ENCODE measurements at regions not wholly inside any gene's neighbourhood (a gene's known extent, or its start where the extent isn't known, plus 50 kb on each side); places are given as distances from the start of the nearest gene placed in this dataset.

- TF ChIP-seq PRDM10 (tag by site-specific recombination; IDR thresholded peaks at IDR 0.05) (no peak), ZNF214 (tag by site-specific recombination; IDR thresholded peaks at IDR 0.05; ENCODE audit: borderline replicate concordance) (no peak)
These were observed 223.4 kb downstream of the ICE1 start (continued) for GRCh38 chr5:5645891-5646290.

DNA sequence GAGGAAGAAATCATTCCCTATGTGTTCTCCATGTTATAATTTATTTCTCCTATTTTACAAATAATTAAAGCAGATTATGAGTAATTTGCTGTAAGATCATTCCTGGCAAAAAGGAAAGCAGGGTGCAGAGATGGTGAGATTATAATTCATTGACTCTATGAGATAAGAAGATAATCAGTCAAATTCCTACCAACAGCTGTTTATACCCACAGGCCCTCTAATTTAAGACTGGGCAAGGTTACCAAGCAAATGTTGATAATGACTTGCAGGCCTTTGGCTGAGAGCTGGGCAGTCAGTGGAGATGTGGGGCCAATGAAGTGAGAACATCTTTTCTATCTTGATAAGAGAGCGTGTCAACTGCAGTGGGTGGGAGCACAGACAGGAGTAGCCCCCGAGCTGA is 222.7 kb downstream of the ICE1 start:
- CTCF ChIA-PET = no interaction called here

DNA sequence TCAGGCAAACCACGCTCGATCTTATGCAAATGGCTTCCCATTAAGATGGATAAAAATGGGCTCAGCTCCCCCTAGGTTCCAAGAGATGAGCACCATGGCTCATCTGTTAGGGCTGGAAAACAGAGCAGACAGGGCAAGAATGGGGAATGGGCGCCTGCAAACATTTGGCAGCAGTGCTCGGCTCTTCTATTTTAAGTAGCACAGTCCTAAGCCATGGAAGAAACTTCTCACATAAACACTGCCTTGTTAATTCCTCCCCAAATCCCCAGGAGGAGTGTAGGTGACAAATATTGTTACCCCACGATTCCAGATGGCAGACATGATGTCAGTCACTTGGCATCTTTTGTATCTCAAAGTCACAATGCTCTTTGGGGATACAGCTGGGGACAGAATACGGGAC is 221.8 kb downstream of the ICE1 start:
- H3K4me3 ChIP-seq (ENCODE audit: low read depth, low read length) = no peak overlapping the region
- CTCF ChIA-PET = no interaction called here
- no peaks in the 10 kb centered on the region for H3K4me1 ChIP-seq (ENCODE audit: control insufficient read depth, insufficient read depth, low read length)
- no peaks in the 10 kb centered on the region for H3K36me3 ChIP-seq (ENCODE audit: control insufficient read depth in 2 of 2, insufficient read depth in 1 of 2, low read length in 2 of 2)
- no peak overlapping the region for H3K27ac ChIP-seq (ENCODE audit: extremely low read depth, low read depth, low read length)
- H3K9me3 ChIP-seq (ENCODE audit: control insufficient read depth, insufficient read depth, low read depth, low read length) = no peaks in the 10 kb centered on the region
- TF ChIP-seq ZXDB (tag by site-specific recombination; IDR thresholded peaks at IDR 0.05) (no peak), ZNF202 (tag by site-specific recombination; IDR thresholded peaks at IDR 0.05; ENCODE audit: borderline replicate concordance) (no peak), MEIS1 (CRISPR knock-in tag; IDR thresholded peaks at IDR 0.05; ENCODE audit: borderline replicate concordance) (no peak), ZNF639 (tag by site-specific recombination; IDR thresholded peaks at IDR 0.05) (no peak), ZNF792 (tag by site-specific recombination; IDR thresholded peaks at IDR 0.05) (no peak), OSR2 (tag by site-specific recombination; IDR thresholded peaks at IDR 0.05) (no peak), ZNF138 (tag by site-specific recombination; IDR thresholded peaks at IDR 0.05; ENCODE audit: borderline replicate concordance) (no peak), ZNF426 (tag by site-specific recombination; IDR thresholded peaks at IDR 0.05) (no peak), ZNF394 (tag by site-specific recombination; IDR thresholded peaks at IDR 0.05; ENCODE audit: borderline replicate concordance) (no peak)
- POLR2A ChIA-PET = no interaction called here

More for the DNA sequence above, 222.7 kb downstream of the ICE1 start:
- Histone ChIP-seq H3K4me3 (ENCODE audit: low read depth, low read length) (no peak overlapping the region), H3K4me1 (ENCODE audit: control insufficient read depth, insufficient read depth, low read length) (no peaks in the 10 kb centered on the region), H3K36me3 (ENCODE audit: control insufficient read depth in 2 of 2, insufficient read depth in 1 of 2, low read length in 2 of 2) (no peaks in the 10 kb centered on the region), H3K9me3 (ENCODE audit: control insufficient read depth, insufficient read depth, low read depth, low read length) (no peaks in the 10 kb centered on the region), H3K27ac (ENCODE audit: extremely low read depth, low read depth, low read length) (no peak overlapping the region)
- no peak for TF ChIP-seq ZXDB (tag by site-specific recombination; IDR thresholded peaks at IDR 0.05)
- TF ChIP-seq ZNF558 (tag by site-specific recombination; IDR thresholded peaks at IDR 0.05) = no peak
- TF ChIP-seq ZNF157 (tag by site-specific recombination; IDR thresholded peaks at IDR 0.05) = no peak
- TF ChIP-seq, protein P1, sequence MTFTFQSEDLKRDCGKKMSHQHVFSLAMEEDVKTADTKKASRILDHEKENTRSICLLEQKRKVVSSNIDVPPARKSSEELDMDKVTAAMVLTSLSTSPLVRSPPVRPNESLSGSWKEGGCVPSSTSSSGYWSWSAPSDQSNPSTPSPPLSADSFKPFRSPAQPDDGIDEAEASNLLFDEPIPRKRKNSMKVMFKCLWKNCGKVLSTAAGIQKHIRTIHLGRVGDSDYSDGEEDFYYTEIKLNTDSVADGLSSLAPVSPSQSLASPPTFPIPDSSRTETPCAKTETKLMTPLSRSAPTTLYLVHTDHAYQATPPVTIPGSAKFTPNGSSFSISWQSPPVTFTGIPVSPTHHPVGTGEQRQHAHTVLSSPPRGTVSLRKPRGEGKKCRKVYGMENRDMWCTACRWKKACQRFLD (tag by site-specific recombination; IDR thresholded peaks at IDR 0.05) = no peak
- no peak for TF ChIP-seq ZNF623 (tag by site-specific recombination; IDR thresholded peaks at IDR 0.05)
- no peak for TF ChIP-seq ZNF510 (tag by site-specific recombination; IDR thresholded peaks at IDR 0.05; ENCODE audit: insufficient replicate concordance)
- no peak for TF ChIP-seq ZNF366 (tag by site-specific recombination; conservative IDR thresholded peaks at IDR 0.05)
- TF ChIP-seq ZNF701 (tag by site-specific recombination; IDR thresholded peaks at IDR 0.05) = no peak
- no peak for TF ChIP-seq SALL2 (tag by site-specific recombination; IDR thresholded peaks at IDR 0.05; ENCODE audit: borderline replicate concordance)
- TF ChIP-seq ZNF292 (tag by site-specific recombination; IDR thresholded peaks at IDR 0.05; ENCODE audit: borderline replicate concordance, low read depth) = no peak
- TF ChIP-seq SP3 (tag by site-specific recombination; IDR thresholded peaks at IDR 0.05) = no peak
- TF ChIP-seq ZNF501 (tag by site-specific recombination; IDR thresholded peaks at IDR 0.05) = no peak
- TF ChIP-seq ZNF660 (tag by site-specific recombination; IDR thresholded peaks at IDR 0.05) = no peak
- no peak for TF ChIP-seq ZNF658 (tag by site-specific recombination; IDR thresholded peaks at IDR 0.05)
- no peak for TF ChIP-seq HOXA7 (CRISPR knock-in tag; IDR thresholded peaks at IDR 0.05; ENCODE audit: borderline replicate concordance)
- no peak for TF ChIP-seq ZNF121 (tag by site-specific recombination; IDR thresholded peaks at IDR 0.05)
- POLR2A ChIA-PET = no interaction called here
